H9 (cell line): ENCODE measurements at regions not wholly inside any gene's neighbourhood (a gene's known extent, or its start where the extent isn't known, plus 50 kb on each side); places are given as distances from the start of the nearest gene placed in this dataset.

Experiments
- DNase-seq: peaks from one replicate; pipeline ENCODE4 v3.0.0-alpha.2; 2017
- H2AFZ ChIP-seq: one replicate; pipeline ENCODE4 v1.6.1; 2013; ENCODE audit warnings: mild to moderate bottlenecking, low read length, control low read depth, moderate library complexity
- H2AK5ac ChIP-seq: 2 replicates; pipeline ENCODE4 v1.6.1; 2013; ENCODE audit warnings: low read length, control low read depth, mixed read lengths; ENCODE audit not compliant: insufficient read length
- H2BK120ac ChIP-seq: one replicate; pipeline ENCODE4 v1.6.1; 2013; ENCODE audit warnings: low read depth, mild to moderate bottlenecking, low read length, control low read depth, inconsistent platforms; ENCODE audit not compliant: poor library complexity, severe bottlenecking
- H2BK12ac ChIP-seq: 2 replicates; pipeline ENCODE4 v1.6.1; 2013; ENCODE audit warnings: low read length, control low read depth, mixed read lengths, low read depth; ENCODE audit not compliant: insufficient read length
- H2BK15ac ChIP-seq: 2 replicates; pipeline ENCODE4 v1.6.1; 2013; ENCODE audit warnings: low read depth, low read length, control low read depth
- H2BK20ac ChIP-seq: one replicate; pipeline ENCODE4 v1.6.1; 2013; ENCODE audit warnings: low read depth, mild to moderate bottlenecking, low read length, control low read depth, inconsistent platforms; ENCODE audit not compliant: poor library complexity, severe bottlenecking
- H2BK5ac ChIP-seq: 2 replicates; pipeline ENCODE4 v1.6.1; 2013; ENCODE audit warnings: low read length, control low read depth, mixed read lengths; ENCODE audit not compliant: insufficient read length
- H3K14ac ChIP-seq: 2 replicates; pipeline ENCODE4 v1.6.1; 2013; ENCODE audit warnings: low read length, control low read depth; ENCODE audit not compliant: insufficient read depth
- H3K18ac ChIP-seq: 2 replicates; pipeline ENCODE4 v1.6.1; 2013; ENCODE audit warnings: low read depth, mild to moderate bottlenecking, mixed read lengths, low read length, control low read depth; ENCODE audit not compliant: insufficient read length
- H3K23ac ChIP-seq: 2 replicates; pipeline ENCODE4 v1.6.1; 2013; ENCODE audit warnings: low read length, control low read depth, mixed read lengths, low read depth; ENCODE audit not compliant: insufficient read length
- H3K23me2 ChIP-seq: 2 replicates; pipeline ENCODE4 v1.6.1; 2013; ENCODE audit warnings: low read depth, mild to moderate bottlenecking, mixed read lengths, low read length, control low read depth; ENCODE audit not compliant: insufficient read length, poor library complexity, severe bottlenecking
- H3K27ac ChIP-seq: 2 replicates; pipeline ENCODE4 v1.5.1; 2013; ENCODE audit warnings: low read length, control low read depth, mixed read lengths, low read depth; ENCODE audit not compliant: insufficient read length
- H3K27me3 ChIP-seq: 2 replicates; pipeline ENCODE4 v1.6.1; 2013; ENCODE audit warnings: low read length, control low read depth, inconsistent platforms; ENCODE audit not compliant: insufficient read depth
- H3K4ac ChIP-seq: 2 replicates; pipeline ENCODE4 v1.6.1; 2013; ENCODE audit warnings: low read depth, mild to moderate bottlenecking, control low read depth, inconsistent platforms, low read length, moderate library complexity
- H3K4me1 ChIP-seq: 2 replicates; pipeline ENCODE4 v1.6.1; 2013; ENCODE audit warnings: low read length, control low read depth, inconsistent platforms; ENCODE audit not compliant: insufficient read depth
- H3K4me2 ChIP-seq: 2 replicates; pipeline ENCODE4 v1.6.1; 2013; ENCODE audit warnings: low read length, control low read depth, mixed read lengths; ENCODE audit not compliant: insufficient read length, insufficient read depth
- H3K56ac ChIP-seq: 2 replicates; pipeline ENCODE4 v1.6.1; 2013; ENCODE audit warnings: low read depth, mild to moderate bottlenecking, mixed read lengths, low read length, control low read depth; ENCODE audit not compliant: insufficient read length
- H3K79me1 ChIP-seq: 2 replicates; pipeline ENCODE4 v1.6.1; 2013; ENCODE audit warnings: low read depth, mild to moderate bottlenecking, moderate library complexity, low read length, control low read depth, inconsistent platforms; ENCODE audit not compliant: insufficient read depth, poor library complexity, severe bottlenecking
- H3K79me2 ChIP-seq: 2 replicates; pipeline ENCODE4 v1.6.1; 2013; ENCODE audit warnings: low read length, control low read depth, inconsistent platforms; ENCODE audit not compliant: insufficient read depth
- H3K9ac ChIP-seq: 2 replicates; pipeline ENCODE4 v1.6.1; 2013; ENCODE audit warnings: low read length, control low read depth, mixed read lengths; ENCODE audit not compliant: insufficient read length; ENCODE audit errors: extremely low read depth
- H3K9me3 ChIP-seq: one replicate; pipeline ENCODE4 v1.6.1; 2013; ENCODE audit warnings: low read depth, low read length, inconsistent platforms; ENCODE audit not compliant: control insufficient read depth
- H3T11ph ChIP-seq: one replicate; pipeline ENCODE4 v1.6.1; 2013; ENCODE audit warnings: mild to moderate bottlenecking, low read length, control low read depth, inconsistent platforms
- H4K20me1 ChIP-seq: one replicate; pipeline ENCODE4 v1.6.1; 2013; ENCODE audit not compliant: control insufficient read depth, insufficient read length, insufficient read depth
- H4K5ac ChIP-seq: 2 replicates; pipeline ENCODE4 v1.6.1; 2013; ENCODE audit warnings: low read depth, mild to moderate bottlenecking, mixed read lengths, low read length, control low read depth; ENCODE audit not compliant: insufficient read length
- H4K8ac ChIP-seq: replicated peaks from 2 replicates; pipeline ENCODE4 v1.6.1; 2013; ENCODE audit warnings: low read length, control low read depth, mixed read lengths, low read depth; ENCODE audit not compliant: insufficient read length
- H4K91ac ChIP-seq: 2 replicates; pipeline ENCODE4 v1.6.1; 2013; ENCODE audit warnings: low read depth, mild to moderate bottlenecking, moderate library complexity, mixed read lengths, low read length, control low read depth; ENCODE audit not compliant: insufficient read length
- H3K27ac Mint-ChIP-seq, 3 experiments: 2 replicates in 2 of 3; 3 replicates in 1 of 3; pipeline ENCODE4 v1.8.0; 2020 to 2021; ENCODE audit warnings: mixed read lengths in 3 of 3, mild to moderate bottlenecking in 1 of 3, moderate library complexity in 1 of 3
- H3K27me3 Mint-ChIP-seq: 2 replicates; pipeline ENCODE4 v1.8.0; 2021; ENCODE audit warnings: low read depth, mild to moderate bottlenecking, moderate library complexity, mixed read lengths
- H3K36me3 Mint-ChIP-seq, 3 experiments: 2 replicates in 2 of 3; 3 replicates in 1 of 3; pipeline ENCODE4 v1.8.0; 2020 to 2021; ENCODE audit warnings: low read depth in 3 of 3, mixed read lengths in 3 of 3; ENCODE audit not compliant: insufficient read depth in 1 of 3
- H3K4me1 Mint-ChIP-seq, 2 experiments: 2 replicates each; pipeline ENCODE4 v1.8.0; 2020; ENCODE audit warnings: mixed read lengths in 2 of 2
- H3K4me3 Mint-ChIP-seq, 2 experiments: 2 replicates in 1 of 2; 3 replicates in 1 of 2; pipeline ENCODE4 v1.8.0; 2020 to 2021; ENCODE audit warnings: mild to moderate bottlenecking in 2 of 2, mixed read lengths in 2 of 2, moderate library complexity in 1 of 2
- H3K9me3 Mint-ChIP-seq, 2 experiments: 2 replicates in 1 of 2; 3 replicates in 1 of 2; pipeline ENCODE4 v1.8.0; 2020; ENCODE audit warnings: mild to moderate bottlenecking in 2 of 2, mixed read lengths in 2 of 2, moderate library complexity in 1 of 2
- CTCF ChIP-seq: fragments of 200-600 bp; sonication (generic); conservative IDR thresholded peaks from 3 replicates; pipeline ENCODE4 v1.8.0; 2021; ENCODE audit warnings: antibody characterized with exemption, mild to moderate bottlenecking
- WGBS: extraction: QIAGEN DNeasy Blood & Tissue Kit; methylation state at CpG from one replicate; pipeline ENCODE4 v1.1.7; 2013; ENCODE audit warnings: missing lambda C conversion rate, low lambda C conversion rate, mixed read lengths; ENCODE audit not compliant: insufficient read length; ENCODE audit errors: extremely low coverage; 5-methylcytosine and 5-hydroxymethylcytosine counted together

- no peak overlapping the region for H3K27ac ChIP-seq
- no peak overlapping the region for H3K23ac ChIP-seq
- no peak overlapping the region for H3T11ph ChIP-seq
- H3K27ac Mint-ChIP-seq = no peak overlapping the region
- no peak overlapping the region for H3K14ac ChIP-seq
- no peak overlapping the region for H3K56ac ChIP-seq
- H3K4me2 ChIP-seq = no peak overlapping the region
- H2BK12ac ChIP-seq = no peak overlapping the region
- H3K4ac ChIP-seq = no peak overlapping the region
- no peak overlapping the region for H3K9ac ChIP-seq
- H3K79me1 ChIP-seq = no peaks in the 10 kb centered on the region
- H2BK20ac ChIP-seq = no peak overlapping the region
- H3K4me3 Mint-ChIP-seq = no peak overlapping the region
- H4K5ac ChIP-seq = no peak overlapping the region
- H2BK5ac ChIP-seq = no peak overlapping the region
- H2BK15ac ChIP-seq = no peak overlapping the region
- H2AK5ac ChIP-seq = no peak overlapping the region
- H4K8ac ChIP-seq = no peak overlapping the region
- H3K9me3 Mint-ChIP-seq = peaks cover 0 to 3% of the 10 kb centered on the region in 2 experiments; a peak in 4 of 5 replicates
- no peak for TF ChIP-seq CTCF
- no CpG with 5 or more reads among the region's 1 CpG for WGBS
- H3K4me1 ChIP-seq = no peaks in the 10 kb centered on the region
- no peak for DNase-seq
- no peaks in the 10 kb centered on the region for H3K4me1 Mint-ChIP-seq
- H2BK120ac ChIP-seq = no peak overlapping the region
- no peaks in the 10 kb centered on the region for H3K79me2 ChIP-seq
- H4K91ac ChIP-seq = no peak overlapping the region
- no peaks in the 10 kb centered on the region for H3K9me3 ChIP-seq
- no peaks in the 10 kb centered on the region for H3K23me2 ChIP-seq
- no peaks in the 10 kb centered on the region for H3K27me3 ChIP-seq
- peaks cover 0 to 8% (median 6%) of the 10 kb centered on the region in 3 experiments; a peak in 2 of 7 replicates for H3K36me3 Mint-ChIP-seq
- H3K18ac ChIP-seq = no peak overlapping the region
- no peak overlapping the region for H2AFZ ChIP-seq
- no peaks in the 10 kb centered on the region for H4K20me1 ChIP-seq
- no peaks in the 10 kb centered on the region for H3K27me3 Mint-ChIP-seq
Measured at GRCh38 chr4:128481752-128482480, 194.3 kb upstream of the PGRMC2 start.
